ENCODE measurements at regions not wholly inside any gene's neighbourhood (a gene's known extent, or its start where the extent isn't known, plus 50 kb on each side); places are given as distances from the start of the nearest gene placed in this dataset.
"Not testable (repeated sequence)": the region's sequence is repeated elsewhere in the genome, so short reads cannot be mapped to it uniquely, and the experiment has no call there.

- Histone ChIP-seq H3K79me2 (ENCODE audit: low read length) (no peaks in the 10 kb centered on the region), H4K20me1 (ENCODE audit: insufficient read depth, low read depth, low read length) (no peaks in the 10 kb centered on the region), H3K27ac (ENCODE audit: low read length) (no peak overlapping the region), H3K9ac (ENCODE audit: low read length) (no peak overlapping the region), H3K36me3 (ENCODE audit: insufficient read depth, low read length) (no peaks in the 10 kb centered on the region), H2AFZ (ENCODE audit: low read length) (no peak overlapping the region), H3K9me2 (replicated peaks; ENCODE audit: insufficient read depth, low read length) (no peaks in the 10 kb centered on the region), H3K27me3 (ENCODE audit: low read length) (no peaks in the 10 kb centered on the region), H3K4me1 (ENCODE audit: low read length) (no peaks in the 10 kb centered on the region), H3K4me3 (ENCODE audit: low read length) (no peak overlapping the region), H3K4me2 (ENCODE audit: low read depth, low read length, poor library complexity, severe bottlenecking) (no peak overlapping the region), H3K9me3 (ENCODE audit: low read length) (no peaks in the 10 kb centered on the region)
- DNase-seq, result no peak
Observed at GRCh38 chr2:53028225-53028624, 739.4 kb upstream of the CHAC2 start.

- H2AFZ ChIP-seq (ENCODE audit: low read length); H3K27me3 ChIP-seq (ENCODE audit: low read length); H3K4me3 ChIP-seq (ENCODE audit: low read length); H3K4me1 ChIP-seq (ENCODE audit: low read length); H3K36me3 ChIP-seq (ENCODE audit: insufficient read depth, low read length); H3K9me3 ChIP-seq (ENCODE audit: low read length); H3K27ac ChIP-seq (ENCODE audit: low read length); DNase-seq; H3K9me2 ChIP-seq (replicated peaks; ENCODE audit: insufficient read depth, low read length); H3K79me2 ChIP-seq (ENCODE audit: low read length); H3K4me2 ChIP-seq (ENCODE audit: low read depth, low read length, poor library complexity, severe bottlenecking); H3K9ac ChIP-seq (ENCODE audit: low read length); H4K20me1 ChIP-seq (ENCODE audit: insufficient read depth, low read depth, low read length): not testable (repeated sequence)
Observed at GRCh38 chr2:53022248-53022647, 745.4 kb upstream of the CHAC2 start.

GRCh38 chr2:53021828-53022227, 745.8 kb upstream of the CHAC2 start:
- Histone ChIP-seq H3K27me3 (ENCODE audit: low read length) (no peaks in the 10 kb centered on the region), H3K27ac (ENCODE audit: low read length) (no peak overlapping the region), H3K9me2 (replicated peaks; ENCODE audit: insufficient read depth, low read length) (no peaks in the 10 kb centered on the region), H3K79me2 (ENCODE audit: low read length) (no peaks in the 10 kb centered on the region), H4K20me1 (ENCODE audit: insufficient read depth, low read depth, low read length) (no peaks in the 10 kb centered on the region), H3K9ac (ENCODE audit: low read length) (no peak overlapping the region), H2AFZ (ENCODE audit: low read length) (no peak overlapping the region), H3K4me3 (ENCODE audit: low read length) (no peak overlapping the region), H3K36me3 (ENCODE audit: insufficient read depth, low read length) (no peaks in the 10 kb centered on the region), H3K4me1 (ENCODE audit: low read length) (no peaks in the 10 kb centered on the region), H3K4me2 (ENCODE audit: low read depth, low read length, poor library complexity, severe bottlenecking) (no peak overlapping the region), H3K9me3 (ENCODE audit: low read length) (no peaks in the 10 kb centered on the region)
- no peak for DNase-seq

- Histone ChIP-seq H3K4me2 (ENCODE audit: low read depth, low read length, poor library complexity, severe bottlenecking) (no peak overlapping the region), H3K4me3 (ENCODE audit: low read length) (no peak overlapping the region), H3K9ac (ENCODE audit: low read length) (no peak overlapping the region), H3K9me3 (ENCODE audit: low read length) (no peaks in the 10 kb centered on the region), H2AFZ (ENCODE audit: low read length) (no peak overlapping the region), H3K79me2 (ENCODE audit: low read length) (no peaks in the 10 kb centered on the region), H3K27me3 (ENCODE audit: low read length) (no peaks in the 10 kb centered on the region), H4K20me1 (ENCODE audit: insufficient read depth, low read depth, low read length) (no peaks in the 10 kb centered on the region), H3K4me1 (ENCODE audit: low read length) (no peaks in the 10 kb centered on the region), H3K9me2 (replicated peaks; ENCODE audit: insufficient read depth, low read length) (no peaks in the 10 kb centered on the region), H3K36me3 (ENCODE audit: insufficient read depth, low read length) (no peaks in the 10 kb centered on the region), H3K27ac (ENCODE audit: low read length) (no peak overlapping the region)
- no peak for DNase-seq
Observed at GRCh38 chr2:53021292-53021691, 746.3 kb upstream of the CHAC2 start.

GRCh38 chr2:53018825-53019425, 748.7 kb upstream of the CHAC2 start:
- H3K4me2 ChIP-seq (ENCODE audit: low read depth, low read length, poor library complexity, severe bottlenecking), result no peak overlapping the region
- no peaks in the 10 kb centered on the region for H3K9me2 ChIP-seq (replicated peaks; ENCODE audit: insufficient read depth, low read length)
- H3K9me3 ChIP-seq (ENCODE audit: low read length), result no peaks in the 10 kb centered on the region
- H3K27me3 ChIP-seq (ENCODE audit: low read length), result no peaks in the 10 kb centered on the region
- H4K20me1 ChIP-seq (ENCODE audit: insufficient read depth, low read depth, low read length), result no peaks in the 10 kb centered on the region
- no peak for DNase-seq
- H3K36me3 ChIP-seq (ENCODE audit: insufficient read depth, low read length), result no peaks in the 10 kb centered on the region
- no peaks in the 10 kb centered on the region for H3K79me2 ChIP-seq (ENCODE audit: low read length)
- no peaks in the 10 kb centered on the region for H3K4me1 ChIP-seq (ENCODE audit: low read length)
- no peak overlapping the region for H3K4me3 ChIP-seq (ENCODE audit: low read length)
- no peak overlapping the region for H2AFZ ChIP-seq (ENCODE audit: low read length)
- H3K9ac ChIP-seq (ENCODE audit: low read length), result no peak overlapping the region
- H3K27ac ChIP-seq (ENCODE audit: low read length), result no peak overlapping the region

GRCh38 chr2:53006980-53007379, 760.6 kb upstream of the CHAC2 start:
- Histone ChIP-seq H3K4me2 (ENCODE audit: low read depth, low read length, poor library complexity, severe bottlenecking) (no peak overlapping the region), H4K20me1 (ENCODE audit: insufficient read depth, low read depth, low read length) (no peaks in the 10 kb centered on the region), H3K79me2 (ENCODE audit: low read length) (no peaks in the 10 kb centered on the region), H3K27me3 (ENCODE audit: low read length) (no peaks in the 10 kb centered on the region), H3K9ac (ENCODE audit: low read length) (no peak overlapping the region), H2AFZ (ENCODE audit: low read length) (no peak overlapping the region), H3K4me1 (ENCODE audit: low read length) (no peaks in the 10 kb centered on the region), H3K27ac (ENCODE audit: low read length) (no peak overlapping the region), H3K9me2 (replicated peaks; ENCODE audit: insufficient read depth, low read length) (no peaks in the 10 kb centered on the region), H3K36me3 (ENCODE audit: insufficient read depth, low read length) (no peaks in the 10 kb centered on the region), H3K4me3 (ENCODE audit: low read length) (no peak overlapping the region), H3K9me3 (ENCODE audit: low read length) (no peaks in the 10 kb centered on the region)
- no peak for DNase-seq

GRCh38 chr2:53004413-53004812, 763.2 kb upstream of the CHAC2 start:
- H3K9me3 ChIP-seq (ENCODE audit: low read length), result no peaks in the 10 kb centered on the region
- H3K27ac ChIP-seq (ENCODE audit: low read length), result no peak overlapping the region
- H3K79me2 ChIP-seq (ENCODE audit: low read length), result no peaks in the 10 kb centered on the region
- H2AFZ ChIP-seq (ENCODE audit: low read length), result no peak overlapping the region
- H3K4me1 ChIP-seq (ENCODE audit: low read length), result no peaks in the 10 kb centered on the region
- no peaks in the 10 kb centered on the region for H3K9me2 ChIP-seq (replicated peaks; ENCODE audit: insufficient read depth, low read length)
- no peak overlapping the region for H3K9ac ChIP-seq (ENCODE audit: low read length)
- H3K4me2 ChIP-seq (ENCODE audit: low read depth, low read length, poor library complexity, severe bottlenecking), result no peak overlapping the region
- H3K36me3 ChIP-seq (ENCODE audit: insufficient read depth, low read length), result no peaks in the 10 kb centered on the region
- H4K20me1 ChIP-seq (ENCODE audit: insufficient read depth, low read depth, low read length), result no peaks in the 10 kb centered on the region
- no peak overlapping the region for H3K4me3 ChIP-seq (ENCODE audit: low read length)
- DNase-seq, result no peak
- H3K27me3 ChIP-seq (ENCODE audit: low read length), result no peaks in the 10 kb centered on the region

- no peak overlapping the region for H3K9ac ChIP-seq (ENCODE audit: low read length)
- H4K20me1 ChIP-seq (ENCODE audit: insufficient read depth, low read depth, low read length), result no peaks in the 10 kb centered on the region
- H3K9me3 ChIP-seq (ENCODE audit: low read length), result no peaks in the 10 kb centered on the region
- H3K79me2 ChIP-seq (ENCODE audit: low read length), result no peaks in the 10 kb centered on the region
- no peak overlapping the region for H3K27ac ChIP-seq (ENCODE audit: low read length)
- H3K4me1 ChIP-seq (ENCODE audit: low read length), result no peaks in the 10 kb centered on the region
- H3K9me2 ChIP-seq (replicated peaks; ENCODE audit: insufficient read depth, low read length), result no peaks in the 10 kb centered on the region
- H3K36me3 ChIP-seq (ENCODE audit: insufficient read depth, low read length), result no peaks in the 10 kb centered on the region
- H3K4me2 ChIP-seq (ENCODE audit: low read depth, low read length, poor library complexity, severe bottlenecking), result no peak overlapping the region
- H3K27me3 ChIP-seq (ENCODE audit: low read length), result no peaks in the 10 kb centered on the region
- DNase-seq, result no peak
- no peak overlapping the region for H2AFZ ChIP-seq (ENCODE audit: low read length)
- no peak overlapping the region for H3K4me3 ChIP-seq (ENCODE audit: low read length)
Observed at GRCh38 chr2:52995424-52995823, 772.2 kb upstream of the CHAC2 start.

Data from Karpas-422 (cell line).